NCI-H1048 (cell line): ENCODE measurements at regions not wholly inside any gene's neighbourhood (a gene's known extent, or its start where the extent isn't known, plus 50 kb on each side); places are given as distances from the start of the nearest gene placed in this dataset.
"Not testable (repeated sequence)": the region's sequence is repeated elsewhere in the genome, so short reads cannot be mapped to it uniquely, and the experiment has no call there.

Experiments
- DNase-seq: peaks from one replicate; lab custom pipeline; 2025; lab: John Stamatoyannopoulos, UW

- no peak for DNase-seq
Observed at GRCh38 chr6:168825226-168826077, 384.5 kb downstream of the SMOC2 start.

GRCh38 chr6:168823397-168824212 lies 382.6 kb downstream of the SMOC2 start:
- DNase-seq, result no peak

GRCh38 chr6:168822376-168822775 lies 381.4 kb downstream of the SMOC2 start:
- DNase-seq, result no peak

- DNase-seq, result no peak
Observed at GRCh38 chr6:168819546-168819945, 378.6 kb downstream of the SMOC2 start.

- no peak for DNase-seq
Observed at GRCh38 chr6:168817558-168818159, 376.7 kb downstream of the SMOC2 start.

GRCh38 chr6:168815229-168815628 lies 374.2 kb downstream of the SMOC2 start:
- DNase-seq, result no peak

- no peak for DNase-seq
Observed at GRCh38 chr6:168808232-168808631, 367.2 kb downstream of the SMOC2 start.

GRCh38 chr6:168804331-168804730 lies 363.3 kb downstream of the SMOC2 start:
- no peak for DNase-seq

GRCh38 chr6:168803874-168804273 lies 362.9 kb downstream of the SMOC2 start:
- DNase-seq, result no peak

- DNase-seq, result no peak
Observed at GRCh38 chr6:168799067-168799466, 358.1 kb downstream of the SMOC2 start.

GRCh38 chr6:168796106-168796505 lies 355.1 kb downstream of the SMOC2 start:
- DNase-seq, result no peak

- not testable (repeated sequence) for DNase-seq
Observed at GRCh38 chr6:168795611-168796010, 354.6 kb downstream of the SMOC2 start.

- no peak for DNase-seq
Observed at GRCh38 chr6:168794491-168794890, 353.5 kb downstream of the SMOC2 start.

GRCh38 chr6:168793649-168794048 lies 352.7 kb downstream of the SMOC2 start:
- no peak for DNase-seq

- no peak for DNase-seq
Observed at GRCh38 chr6:168791917-168792316, 350.9 kb downstream of the SMOC2 start.

GRCh38 chr6:168789699-168790098 lies 348.7 kb downstream of the SMOC2 start:
- no peak for DNase-seq

- no peak for DNase-seq
Observed at GRCh38 chr6:168785720-168786511, 344.9 kb downstream of the SMOC2 start.

- no peak for DNase-seq
Observed at GRCh38 chr6:168784426-168784825, 343.4 kb downstream of the SMOC2 start.

GRCh38 chr6:168783720-168784119 lies 342.7 kb downstream of the SMOC2 start:
- no peak for DNase-seq

GRCh38 chr6:168782187-168782751 lies 341.3 kb downstream of the SMOC2 start:
- no peak for DNase-seq

- no peak for DNase-seq
Observed at GRCh38 chr6:168778201-168778600, 337.2 kb downstream of the SMOC2 start.

GRCh38 chr6:168774381-168774780 lies 333.4 kb downstream of the SMOC2 start:
- no peak for DNase-seq
